OCI-LY3 (cell line): ENCODE measurements at regions not wholly inside any gene's neighbourhood (a gene's known extent, or its start where the extent isn't known, plus 50 kb on each side); places are given as distances from the start of the nearest gene placed in this dataset.

Experiments
- H2AFZ ChIP-seq: fragments of 200-600, 300-600 bp; shearing (Covaris generic); 2 replicates; pipeline ENCODE4 v1.6.0; 2014; ENCODE audit warnings: antibody characterized with exemption, low read depth, low read length
- H3K27ac ChIP-seq: fragments of 200-600, 300-600 bp; sonication (generic); 2 replicates; pipeline ENCODE4 v1.5.1; 2014; ENCODE audit warnings: mild to moderate bottlenecking, low read length, moderate library complexity, mixed read lengths
- H3K27me3 ChIP-seq: fragments of 200-600, 300-600 bp; sonication (generic); 2 replicates; pipeline ENCODE4 v1.6.1; 2014; ENCODE audit warnings: low read depth, low read length, mixed read lengths
- H3K36me3 ChIP-seq: fragments of 200-600, 300-600 bp; sonication (generic); replicated peaks from 2 replicates; pipeline ENCODE3; 2014; ENCODE audit warnings: low read depth, low read length, mixed read lengths
- H3K4me1 ChIP-seq: fragments of 300-600, 200-600 bp; sonication (generic); 2 replicates; pipeline ENCODE4 v1.6.1; 2014; ENCODE audit warnings: low read length, mixed read lengths
- H3K4me2 ChIP-seq: fragments of 200-600, 300-600 bp; sonication (generic); 2 replicates; pipeline ENCODE4 v1.6.1; 2014; ENCODE audit warnings: low read length, mixed read lengths
- H3K4me3 ChIP-seq: fragments of 300-600, 200-600 bp; sonication (generic); 2 replicates; pipeline ENCODE4 v1.5.1; 2014; ENCODE audit warnings: antibody characterized with exemption, mild to moderate bottlenecking, low read length, moderate library complexity
- H3K79me2 ChIP-seq: fragments of 300-600, 200-600 bp; shearing (Covaris generic); 2 replicates; pipeline ENCODE4 v1.6.1; 2014; ENCODE audit warnings: mild to moderate bottlenecking, low read length, mixed read lengths
- H3K9ac ChIP-seq: fragments of 300-600, 200-600 bp; shearing (Covaris generic); 2 replicates; pipeline ENCODE4 v1.6.0; 2014; ENCODE audit warnings: mild to moderate bottlenecking, low read length, moderate library complexity
- H3K9me3 ChIP-seq: fragments of 200-600, 300-600 bp; shearing (Covaris generic); 2 replicates; pipeline ENCODE4 v1.6.1; 2014; ENCODE audit warnings: low read length, mixed read lengths; ENCODE audit not compliant: insufficient read depth
- H4K20me1 ChIP-seq: fragments of 200-600, 300-600 bp; sonication (generic); 2 replicates; pipeline ENCODE4 v1.6.1; 2016; ENCODE audit warnings: low read length, mixed read lengths; ENCODE audit not compliant: insufficient read depth
- CTCF ChIP-seq: fragments of 200-600, 300-600 bp; sonication (generic); IDR thresholded peaks from 2 replicates; pipeline ENCODE4 v1.5.1; 2014; ENCODE audit warnings: antibody characterized with exemption, low read length, low read depth
- EZH2phosphoT487 ChIP-seq: fragments of 200-600 bp; shearing (Covaris generic); IDR thresholded peaks from 2 replicates; pipeline ENCODE4 v1.6.1; 2018; ENCODE audit warnings: antibody characterized with exemption, mixed run types, low read depth

GRCh38 chr13:86831084-86831483, 840.1 kb upstream of the SLITRK5 start:
- Histone ChIP-seq H3K36me3 (peaks cover 3% of the 10 kb centered on the region), H3K79me2 (no peaks in the 10 kb centered on the region), H2AFZ (no peak overlapping the region), H4K20me1 (no peaks in the 10 kb centered on the region), H3K4me2 (no peak overlapping the region), H3K27ac (no peak overlapping the region), H3K9ac (no peak overlapping the region), H3K27me3 (no peaks in the 10 kb centered on the region), H3K4me3 (no peak overlapping the region), H3K4me1 (no peaks in the 10 kb centered on the region), H3K9me3 (peaks cover 6% of the 10 kb centered on the region; the same call in 1 of the 2 replicates)
- TF ChIP-seq CTCF (no peak), EZH2phosphoT487 (no peak)

- Histone ChIP-seq H3K4me1 (no peaks in the 10 kb centered on the region), H2AFZ (no peak overlapping the region), H4K20me1 (no peaks in the 10 kb centered on the region), H3K27me3 (no peaks in the 10 kb centered on the region), H3K4me2 (no peak overlapping the region), H3K9ac (no peak overlapping the region), H3K79me2 (no peaks in the 10 kb centered on the region), H3K27ac (no peak overlapping the region), H3K9me3 (peaks cover 13% of the 10 kb centered on the region; the same call in 1 of the 2 replicates), H3K4me3 (no peak overlapping the region), H3K36me3 (peaks cover 3% of the 10 kb centered on the region)
- TF ChIP-seq CTCF (no peak), EZH2phosphoT487 (no peak)
Observed at GRCh38 chr13:86838411-86839120, 832.6 kb upstream of the SLITRK5 start.

DNA sequence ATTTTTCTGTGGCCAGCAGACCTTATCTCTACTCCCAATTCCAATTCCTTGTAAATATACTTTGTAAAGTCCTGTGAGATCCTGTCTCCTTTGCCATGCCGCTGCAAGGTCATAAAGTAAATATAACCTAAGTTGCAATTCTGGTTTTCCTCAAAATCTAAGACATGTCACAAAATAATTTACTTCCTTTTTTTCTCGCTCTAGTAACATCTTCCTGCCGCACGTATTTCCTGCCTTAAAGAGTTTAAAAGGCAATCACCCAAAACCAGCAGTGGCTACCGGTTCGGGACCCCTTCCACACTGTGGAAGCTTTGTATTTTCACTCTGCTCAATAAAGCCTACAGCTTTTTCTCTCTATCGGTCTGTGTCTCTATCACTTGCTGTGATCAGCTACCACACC, 832.0 kb upstream of the SLITRK5 start:
- Histone ChIP-seq H3K79me2 (no peaks in the 10 kb centered on the region), H3K4me3 (no peak overlapping the region), H3K9me3 (peaks cover 13% of the 10 kb centered on the region; the same call in 1 of the 2 replicates), H3K9ac (no peak overlapping the region), H3K27me3 (no peaks in the 10 kb centered on the region), H3K36me3 (peaks cover 3% of the 10 kb centered on the region), H2AFZ (no peak overlapping the region), H3K4me2 (no peak overlapping the region), H3K27ac (no peak overlapping the region), H4K20me1 (no peaks in the 10 kb centered on the region), H3K4me1 (no peaks in the 10 kb centered on the region)
- no peak for TF ChIP-seq EZH2phosphoT487
- no peak for TF ChIP-seq CTCF

- H4K20me1 ChIP-seq, result no peaks in the 10 kb centered on the region
- H3K27me3 ChIP-seq, result no peaks in the 10 kb centered on the region
- no peak for TF ChIP-seq EZH2phosphoT487
- no peak for TF ChIP-seq CTCF
- no peaks in the 10 kb centered on the region for H3K36me3 ChIP-seq
- peaks cover 9% of the 10 kb centered on the region; the same call in 1 of the 2 replicates for H3K9me3 ChIP-seq
- no peaks in the 10 kb centered on the region for H3K4me1 ChIP-seq
- H2AFZ ChIP-seq, result no peak overlapping the region
- H3K27ac ChIP-seq, result no peak overlapping the region
- H3K4me3 ChIP-seq, result no peak overlapping the region
- H3K9ac ChIP-seq, result no peak overlapping the region
- no peak overlapping the region for H3K4me2 ChIP-seq
- no peaks in the 10 kb centered on the region for H3K79me2 ChIP-seq
Observed at GRCh38 chr13:86840250-86841191, 830.6 kb upstream of the SLITRK5 start.
